ENCODE measurements at regions not wholly inside any gene's neighbourhood (a gene's known extent, or its start where the extent isn't known, plus 50 kb on each side); places are given as distances from the start of the nearest gene placed in this dataset.

DNA sequence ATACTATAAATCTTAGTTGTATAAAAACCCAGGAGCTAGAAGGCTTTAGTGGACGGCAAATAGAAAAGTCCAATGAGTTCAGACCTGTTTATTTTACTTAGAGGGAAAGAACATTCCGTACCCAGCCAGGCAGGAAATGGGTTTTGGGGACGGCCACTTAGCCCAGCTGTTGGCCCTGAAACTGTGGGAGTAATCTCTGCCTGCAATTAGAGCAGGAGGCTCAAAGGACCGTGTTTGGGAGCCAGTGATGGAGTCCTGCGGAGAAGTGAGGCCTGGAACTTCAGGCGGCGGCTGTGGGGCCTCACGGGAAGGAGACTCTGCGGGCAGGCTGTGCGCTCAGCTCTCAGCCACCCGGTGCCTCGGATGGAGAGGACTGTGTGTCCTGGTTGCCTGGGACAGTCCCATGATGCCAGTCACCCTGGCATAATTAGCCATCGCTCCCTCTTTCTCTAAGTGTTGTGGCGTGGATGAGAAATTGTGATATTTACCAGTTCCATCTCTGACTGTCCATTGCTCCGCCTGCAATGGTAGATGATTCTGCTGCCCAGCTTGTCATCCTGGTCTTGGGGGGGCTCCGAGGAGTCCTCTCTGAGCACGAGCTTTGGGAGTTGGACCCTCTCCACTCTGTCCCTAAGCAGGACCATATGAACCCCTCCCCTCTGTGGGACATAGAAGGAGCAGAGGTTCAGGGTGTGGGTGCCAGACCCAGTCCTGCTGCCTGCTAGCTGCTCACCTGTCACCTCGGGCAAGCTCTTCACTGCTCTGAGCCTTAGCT is 530.3 kb downstream of the TBC1D22A start:
- TF ChIP-seq, protein P1, sequence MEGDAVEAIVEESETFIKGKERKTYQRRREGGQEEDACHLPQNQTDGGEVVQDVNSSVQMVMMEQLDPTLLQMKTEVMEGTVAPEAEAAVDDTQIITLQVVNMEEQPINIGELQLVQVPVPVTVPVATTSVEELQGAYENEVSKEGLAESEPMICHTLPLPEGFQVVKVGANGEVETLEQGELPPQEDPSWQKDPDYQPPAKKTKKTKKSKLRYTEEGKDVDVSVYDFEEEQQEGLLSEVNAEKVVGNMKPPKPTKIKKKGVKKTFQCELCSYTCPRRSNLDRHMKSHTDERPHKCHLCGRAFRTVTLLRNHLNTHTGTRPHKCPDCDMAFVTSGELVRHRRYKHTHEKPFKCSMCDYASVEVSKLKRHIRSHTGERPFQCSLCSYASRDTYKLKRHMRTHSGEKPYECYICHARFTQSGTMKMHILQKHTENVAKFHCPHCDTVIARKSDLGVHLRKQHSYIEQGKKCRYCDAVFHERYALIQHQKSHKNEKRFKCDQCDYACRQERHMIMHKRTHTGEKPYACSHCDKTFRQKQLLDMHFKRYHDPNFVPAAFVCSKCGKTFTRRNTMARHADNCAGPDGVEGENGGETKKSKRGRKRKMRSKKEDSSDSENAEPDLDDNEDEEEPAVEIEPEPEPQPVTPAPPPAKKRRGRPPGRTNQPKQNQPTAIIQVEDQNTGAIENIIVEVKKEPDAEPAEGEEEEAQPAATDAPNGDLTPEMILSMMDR (IDR thresholded peaks at IDR 0.05), result no peak
- TF ChIP-seq EZH2 (IDR thresholded peaks at IDR 0.05; ENCODE audit: borderline replicate concordance, insufficient read depth, low read depth, low read length, poor library complexity, severe bottlenecking), result no peak
- Histone ChIP-seq H3K27me3 (replicated peaks in 1 of 4; ENCODE audit: control extremely low read depth in 1 of 4, control insufficient read depth in 3 of 4, insufficient read depth in 4 of 4, low read length in 3 of 4) (no peaks in the 10 kb centered on the region), H3K4me2 (replicated peaks; ENCODE audit: low read depth, low read length, poor library complexity, severe bottlenecking) (no peak overlapping the region), H2AFZ (ENCODE audit: insufficient read depth, low read depth, low read length, poor library complexity, severe bottlenecking) (no peak overlapping the region), H3K4me3 (ENCODE audit: control extremely low read depth in 1 of 5, extremely low read depth in 1 of 5, insufficient read depth in 1 of 5, low read depth in 2 of 5, low read length in 4 of 5) (no peak overlapping the region), H4K20me1 (ENCODE audit: control insufficient read depth, insufficient read depth, low read length, poor library complexity, severe bottlenecking) (no peaks in the 10 kb centered on the region), H3K4me1 (ENCODE audit: control insufficient read depth in 2 of 2, insufficient read depth in 2 of 2, low read length in 2 of 2) (no peaks in the 10 kb centered on the region), H3K9me3 (ENCODE audit: control extremely low read depth in 1 of 3, control insufficient read depth in 2 of 3, insufficient read depth in 1 of 3, low read length in 2 of 3) (peaks cover 0 to 5% (median 0%) of the 10 kb centered on the region in 3 donors), H3K27ac (ENCODE audit: low read length in 2 of 2) (no peak overlapping the region), H3K36me3 (replicated peaks in 1 of 2; ENCODE audit: control extremely low read depth in 1 of 2, control insufficient read depth in 1 of 2, extremely low read depth in 1 of 2, insufficient read depth in 2 of 2, low read length in 1 of 2) (no peaks in the 10 kb centered on the region), H3K79me2 (ENCODE audit: control insufficient read depth, insufficient read depth, low read length) (no peaks in the 10 kb centered on the region), H3K9ac (ENCODE audit: low read length) (no peak overlapping the region)
- no peak overlapping the region for H3K27ac Mint-ChIP-seq
- ChIA-PET POLR2A (no interaction called here), CTCF (no interaction called here)
- ATAC-seq (ENCODE audit: low read depth), result no peak
- H3K4me1 Mint-ChIP-seq, result no peaks in the 10 kb centered on the region
- intact Hi-C loops (cut with micrococcal nuclease), result no loop called here
- no peaks in the 10 kb centered on the region for H3K9me3 Mint-ChIP-seq (ENCODE audit: insufficient read depth)
- no peak overlapping the region for H3K4me3 Mint-ChIP-seq
- WGBS (ENCODE audit: insufficient coverage), result 77% methylated on average over 14 of the region's 18 CpGs
- DNase-seq, result no peak
- H3K27me3 Mint-ChIP-seq, result peaks cover 4% of the 10 kb centered on the region

DNA sequence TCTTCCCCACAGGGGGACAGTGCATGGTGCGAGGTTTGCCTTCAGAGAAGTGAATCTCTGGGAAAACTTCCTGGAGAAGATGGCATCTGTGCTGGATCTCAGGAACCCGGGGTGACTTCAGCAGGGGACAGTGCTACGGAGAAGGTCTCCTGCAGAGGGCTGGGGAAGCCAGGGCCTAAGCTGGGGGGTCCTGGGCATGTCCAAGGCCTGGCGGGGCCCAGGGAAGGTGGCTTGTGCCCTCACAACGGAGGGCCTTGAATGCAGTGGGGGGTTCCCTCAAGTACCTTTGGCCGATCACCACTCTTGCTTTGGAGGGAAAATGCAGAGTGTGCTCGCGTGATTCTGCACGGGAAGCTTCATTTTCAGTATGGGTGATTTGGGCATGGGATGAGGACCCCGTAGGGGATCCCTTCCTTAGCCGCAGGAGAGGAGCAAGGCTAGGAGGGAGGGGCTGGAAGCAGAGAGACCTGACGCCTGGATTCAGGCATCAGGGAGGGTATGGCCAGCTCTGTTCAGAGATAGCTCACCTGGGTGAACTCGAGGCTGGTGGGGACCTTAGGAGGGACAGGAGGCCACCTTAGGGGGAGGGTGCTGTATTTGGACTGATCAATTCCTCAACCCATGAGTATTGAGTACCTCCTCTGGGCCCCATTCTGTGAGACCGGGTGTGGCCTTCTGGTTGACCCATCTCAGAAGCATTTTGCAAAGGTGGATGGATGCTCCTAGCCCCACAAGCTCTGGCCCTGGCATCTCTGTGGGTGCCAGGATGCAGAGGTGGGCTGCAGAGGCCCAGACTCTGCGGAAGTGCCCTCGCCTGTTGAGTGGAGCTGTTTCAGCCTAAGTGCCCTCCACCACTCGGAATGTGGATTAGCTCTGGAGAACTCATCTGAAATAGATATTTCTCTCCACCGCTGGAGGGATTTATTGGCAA is 529.4 kb downstream of the TBC1D22A start:
- no peaks in the 10 kb centered on the region for H3K27me3 ChIP-seq (replicated peaks in 1 of 4; ENCODE audit: control extremely low read depth in 1 of 4, control insufficient read depth in 3 of 4, insufficient read depth in 4 of 4, low read length in 3 of 4)
- ChIA-PET CTCF (no interaction called here), POLR2A (no interaction called here)
- intact Hi-C loops (cut with micrococcal nuclease), result no loop called here
- no peak overlapping the region for H3K27ac Mint-ChIP-seq
- no peaks in the 10 kb centered on the region for H3K4me1 Mint-ChIP-seq
- no peak for ATAC-seq (ENCODE audit: low read depth)
- no peaks in the 10 kb centered on the region for H3K4me1 ChIP-seq (ENCODE audit: control insufficient read depth in 2 of 2, insufficient read depth in 2 of 2, low read length in 2 of 2)
- H3K27ac ChIP-seq (ENCODE audit: low read length in 2 of 2), result no peak overlapping the region
- H3K36me3 ChIP-seq (replicated peaks in 1 of 2; ENCODE audit: control extremely low read depth in 1 of 2, control insufficient read depth in 1 of 2, extremely low read depth in 1 of 2, insufficient read depth in 2 of 2, low read length in 1 of 2), result no peaks in the 10 kb centered on the region
- H3K4me2 ChIP-seq (replicated peaks; ENCODE audit: low read depth, low read length, poor library complexity, severe bottlenecking), result no peak overlapping the region
- peaks cover 4% of the 10 kb centered on the region for H3K27me3 Mint-ChIP-seq
- no peak overlapping the region for H3K4me3 Mint-ChIP-seq
- no peaks in the 10 kb centered on the region for H3K79me2 ChIP-seq (ENCODE audit: control insufficient read depth, insufficient read depth, low read length)
- no peaks in the 10 kb centered on the region for H3K9me3 Mint-ChIP-seq (ENCODE audit: insufficient read depth)
- H3K4me3 ChIP-seq (ENCODE audit: control extremely low read depth in 1 of 5, extremely low read depth in 1 of 5, insufficient read depth in 1 of 5, low read depth in 2 of 5, low read length in 4 of 5), result no peak overlapping the region
- WGBS (ENCODE audit: insufficient coverage), result 90% methylated on average over 16 of the region's 18 CpGs
- no peak overlapping the region for H3K9ac ChIP-seq (ENCODE audit: low read length)
- TF ChIP-seq, protein P1 (IDR thresholded peaks at IDR 0.05), result no peak
- TF ChIP-seq EZH2 (IDR thresholded peaks at IDR 0.05; ENCODE audit: borderline replicate concordance, insufficient read depth, low read depth, low read length, poor library complexity, severe bottlenecking), result no peak
- H2AFZ ChIP-seq (ENCODE audit: insufficient read depth, low read depth, low read length, poor library complexity, severe bottlenecking), result no peak overlapping the region
- H4K20me1 ChIP-seq (ENCODE audit: control insufficient read depth, insufficient read depth, low read length, poor library complexity, severe bottlenecking), result no peaks in the 10 kb centered on the region
- DNase-seq, result no peak
- H3K9me3 ChIP-seq (ENCODE audit: control extremely low read depth in 1 of 3, control insufficient read depth in 2 of 3, insufficient read depth in 1 of 3, low read length in 2 of 3), result peaks cover 0 to 3% (median 0%) of the 10 kb centered on the region in 3 donors
